ENCODE measurements at regions not wholly inside any gene's neighbourhood (a gene's known extent, or its start where the extent isn't known, plus 50 kb on each side); places are given as distances from the start of the nearest gene placed in this dataset.

DNA sequence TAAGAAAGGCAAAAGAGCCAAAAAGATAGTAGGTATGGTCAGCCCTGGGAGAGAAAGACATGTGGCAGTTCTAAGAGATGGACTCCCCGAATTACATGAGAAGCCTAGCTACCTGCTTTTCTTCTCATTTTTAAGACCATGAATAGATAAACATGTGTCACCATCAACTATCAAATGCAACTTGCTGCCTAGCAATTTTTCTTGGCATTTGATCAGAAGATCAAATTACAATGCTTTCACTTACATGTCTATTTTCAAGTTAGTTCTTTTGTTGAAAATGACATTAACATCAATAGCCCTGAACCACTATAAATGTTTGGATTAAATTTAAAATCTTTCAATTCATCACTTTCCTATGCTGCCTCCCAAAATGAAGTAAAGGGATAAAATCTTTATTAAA, 212.3 kb downstream of the HHIPL2 start:
- TF ChIP-seq CTCF (IDR thresholded peaks at IDR 0.05): no peak
- DNase-seq (ENCODE audit: low spot score): no peak
- ATAC-seq (ENCODE audit: low FRiP score): no peak

- ATAC-seq (ENCODE audit: low FRiP score): no peak
Measured at GRCh38 chr1:222334026-222334680, 213.8 kb downstream of the HHIPL2 start.

DNA sequence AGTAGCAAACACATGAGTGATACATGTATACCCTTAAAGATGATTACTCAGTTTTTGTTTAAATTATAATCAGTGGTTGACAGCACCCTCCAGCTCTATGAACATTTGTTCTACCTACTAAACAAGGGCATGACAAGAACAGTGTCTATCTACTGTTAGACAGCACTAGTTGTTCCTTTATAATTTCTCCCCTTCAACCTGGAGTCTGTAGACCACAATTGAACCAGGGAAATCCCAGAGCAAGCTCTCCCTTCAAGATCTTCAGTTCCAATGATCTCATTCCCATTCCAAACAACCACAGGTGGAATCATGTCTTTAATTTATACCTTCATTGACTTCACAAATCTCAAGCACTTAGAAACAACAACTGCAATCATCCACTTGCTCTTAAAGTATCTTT, 216.1 kb downstream of the HHIPL2 start:
- ATAC-seq (ENCODE audit: low FRiP score): no peak
- no peak for TF ChIP-seq CTCF (IDR thresholded peaks at IDR 0.05)
- no peak for DNase-seq (ENCODE audit: low spot score)

More at GRCh38 chr1:222334026-222334680, 213.8 kb downstream of the HHIPL2 start:
- no peak for TF ChIP-seq CTCF (IDR thresholded peaks at IDR 0.05)
- no peak for DNase-seq (ENCODE audit: low spot score)

DNA sequence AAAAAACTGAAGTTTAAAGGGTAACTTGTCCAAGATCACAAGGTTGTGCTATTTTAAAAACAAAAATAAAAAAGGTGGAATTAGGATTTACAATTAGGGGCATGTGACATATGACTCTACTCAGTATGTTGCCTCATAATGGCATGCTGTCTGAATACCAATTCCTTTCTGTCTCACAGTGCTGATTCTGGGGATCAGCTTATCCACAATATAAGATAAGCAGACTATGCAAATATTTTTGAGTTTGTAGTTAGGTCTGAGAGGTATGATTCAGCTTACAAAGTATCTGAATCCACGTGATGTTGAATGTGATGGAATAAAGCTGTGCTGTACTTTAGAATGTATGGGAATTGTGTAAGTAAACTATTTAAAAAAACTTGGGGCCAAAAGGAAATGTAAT, 216.6 kb downstream of the HHIPL2 start:
- ATAC-seq (ENCODE audit: low FRiP score) (no peak), DNase-seq (ENCODE audit: low spot score) (no peak)
- no peak for TF ChIP-seq CTCF (IDR thresholded peaks at IDR 0.05)

- TF ChIP-seq CTCF (IDR thresholded peaks at IDR 0.05): no peak
- no peak for DNase-seq (ENCODE audit: low spot score)
- no peak for ATAC-seq (ENCODE audit: low FRiP score)
Measured at GRCh38 chr1:222329493-222330045, 218.3 kb downstream of the HHIPL2 start.

DNA sequence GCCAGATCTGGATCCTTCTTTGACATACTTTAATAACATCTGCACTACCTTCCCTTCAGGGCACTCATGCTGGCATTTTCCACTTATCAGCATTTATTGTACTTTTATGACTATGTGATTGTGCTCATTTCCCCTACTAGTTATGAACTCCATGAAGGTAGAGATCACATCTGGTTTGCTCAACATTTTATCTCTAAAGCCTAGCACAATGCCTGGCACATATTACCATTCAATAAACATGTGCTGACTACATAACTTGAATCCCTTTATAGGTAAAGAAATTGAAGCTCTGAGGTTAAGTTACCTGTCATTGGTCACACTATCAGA, 221.2 kb downstream of the HHIPL2 start:
- no peak for ATAC-seq (ENCODE audit: low FRiP score)
- no peak for TF ChIP-seq CTCF (IDR thresholded peaks at IDR 0.05)
- no peak for DNase-seq (ENCODE audit: low spot score)

DNA sequence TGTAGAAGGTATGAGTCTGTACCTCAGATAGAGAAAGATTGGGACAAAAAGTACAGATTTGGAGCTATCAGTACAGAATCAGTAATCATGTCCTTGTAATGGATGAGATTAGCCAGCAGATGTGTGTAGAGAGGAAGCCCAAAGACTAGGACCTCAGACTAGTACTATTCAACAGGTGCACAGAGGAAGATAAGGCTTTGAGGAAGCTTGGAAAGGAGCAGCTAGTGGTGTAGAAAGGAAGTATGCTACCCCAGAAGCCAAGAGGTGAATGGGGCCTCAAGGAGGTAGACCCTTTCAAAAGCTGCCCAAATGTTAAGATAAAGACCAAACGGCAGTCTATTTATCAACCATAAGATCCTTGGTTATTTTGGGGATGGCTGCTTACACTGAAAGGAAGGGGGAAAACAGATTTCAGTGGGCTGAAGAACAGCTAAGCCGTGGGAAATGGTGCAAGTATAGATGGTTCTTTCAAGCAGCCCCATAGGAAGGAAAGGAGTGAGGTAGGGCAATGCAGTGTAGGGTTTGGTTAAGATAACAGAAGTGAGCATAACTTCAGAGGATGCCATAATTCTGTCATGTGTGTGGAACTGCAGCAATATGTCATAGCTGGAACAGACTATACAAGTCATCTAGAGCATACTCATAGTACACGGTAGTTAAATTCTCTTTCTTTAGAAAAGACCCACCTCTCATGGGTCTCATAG, 221.7 kb downstream of the HHIPL2 start:
- no peak for TF ChIP-seq CTCF (IDR thresholded peaks at IDR 0.05)
- ATAC-seq (ENCODE audit: low FRiP score) (no peak), DNase-seq (ENCODE audit: low spot score) (no peak)

Measured in omental fat pad (tissue), 3 donors.